ENCODE measurements at regions not wholly inside any gene's neighbourhood (a gene's known extent, or its start where the extent isn't known, plus 50 kb on each side); places are given as distances from the start of the nearest gene placed in this dataset.

- no peak overlapping the region for H3K9ac ChIP-seq (ENCODE audit: low read length)
- H2AFZ ChIP-seq (ENCODE audit: low read depth, low read length): no peak overlapping the region
- H3K79me2 ChIP-seq (replicated peaks; ENCODE audit: insufficient read depth, low read length): no peaks in the 10 kb centered on the region
- H3K36me3 ChIP-seq (ENCODE audit: insufficient read depth, low read length): no peaks in the 10 kb centered on the region
- no peaks in the 10 kb centered on the region for H3K9me2 ChIP-seq (ENCODE audit: insufficient read depth, low read length)
- H3K27ac ChIP-seq (ENCODE audit: low read length): no peak overlapping the region
- H3F3A ChIP-seq (ENCODE audit: insufficient read depth, low read length, poor library complexity, severe bottlenecking): no peaks in the 10 kb centered on the region
- H3K4me2 ChIP-seq (ENCODE audit: low read length): no peak overlapping the region
- H3K4me3 ChIP-seq (ENCODE audit: low read length): no peak overlapping the region
- H3K9me3 ChIP-seq (ENCODE audit: low read length): no peaks in the 10 kb centered on the region
- no peaks in the 10 kb centered on the region for H4K20me1 ChIP-seq (ENCODE audit: insufficient read depth)
- TF ChIP-seq EZH2 (IDR thresholded peaks at IDR 0.05; ENCODE audit: borderline replicate concordance, insufficient read depth, low read length, poor library complexity, severe bottlenecking) (no peak), SMC3 (conservative IDR thresholded peaks at IDR 0.05; ENCODE audit: poor library complexity) (no peak), REST (IDR thresholded peaks at IDR 0.05; ENCODE audit: borderline replicate concordance) (no peak), TAF1 (IDR thresholded peaks at IDR 0.05; ENCODE audit: low read depth) (no peak), EP300 (conservative IDR thresholded peaks at IDR 0.05; ENCODE audit: poor library complexity, severe bottlenecking) (no peak)
- no peaks in the 10 kb centered on the region for H3K27me3 ChIP-seq (ENCODE audit: insufficient read depth, low read depth, low read length)
These were observed 86.8 kb upstream of the STARD13 start for GRCh38 chr13:33372251-33372919.

- Histone ChIP-seq H3K9me2 (ENCODE audit: insufficient read depth, low read length) (no peaks in the 10 kb centered on the region), H3K27ac (ENCODE audit: low read length) (no peak overlapping the region), H3K36me3 (ENCODE audit: insufficient read depth, low read length) (no peaks in the 10 kb centered on the region), H3K4me2 (ENCODE audit: low read length) (no peak overlapping the region), H2AFZ (ENCODE audit: low read depth, low read length) (no peak overlapping the region), H3K79me2 (replicated peaks; ENCODE audit: insufficient read depth, low read length) (no peaks in the 10 kb centered on the region), H4K20me1 (ENCODE audit: insufficient read depth) (no peaks in the 10 kb centered on the region), H3K27me3 (ENCODE audit: insufficient read depth, low read depth, low read length) (no peaks in the 10 kb centered on the region), H3K4me3 (ENCODE audit: low read length) (no peak overlapping the region), H3K9ac (ENCODE audit: low read length) (no peak overlapping the region), H3K9me3 (ENCODE audit: low read length) (no peaks in the 10 kb centered on the region), H3F3A (ENCODE audit: insufficient read depth, low read length, poor library complexity, severe bottlenecking) (no peaks in the 10 kb centered on the region)
- TF ChIP-seq MXI1 (conservative IDR thresholded peaks at IDR 0.05; ENCODE audit: poor library complexity, severe bottlenecking): no peak
- no peak for TF ChIP-seq POLR2AphosphoS5 (IDR thresholded peaks at IDR 0.05)
- no peak for TF ChIP-seq REST (IDR thresholded peaks at IDR 0.05; ENCODE audit: borderline replicate concordance)
- no peak for TF ChIP-seq SMC3 (conservative IDR thresholded peaks at IDR 0.05; ENCODE audit: poor library complexity)
- no peak for TF ChIP-seq TAF1 (IDR thresholded peaks at IDR 0.05; ENCODE audit: low read depth)
- no peak for TF ChIP-seq EP300 (conservative IDR thresholded peaks at IDR 0.05; ENCODE audit: poor library complexity, severe bottlenecking)
- no peak for TF ChIP-seq EZH2 (IDR thresholded peaks at IDR 0.05; ENCODE audit: borderline replicate concordance, insufficient read depth, low read length, poor library complexity, severe bottlenecking)
- no peak for TF ChIP-seq RAD21 (conservative IDR thresholded peaks at IDR 0.05)
- TF ChIP-seq CTCF (IDR thresholded peaks at IDR 0.05; ENCODE audit: poor library complexity, severe bottlenecking): no peak
These were observed 88.1 kb upstream of the STARD13 start for GRCh38 chr13:33373624-33374023.
